ENCODE measurements at regions not wholly inside any gene's neighbourhood (a gene's known extent, or its start where the extent isn't known, plus 50 kb on each side); places are given as distances from the start of the nearest gene placed in this dataset.

DNA sequence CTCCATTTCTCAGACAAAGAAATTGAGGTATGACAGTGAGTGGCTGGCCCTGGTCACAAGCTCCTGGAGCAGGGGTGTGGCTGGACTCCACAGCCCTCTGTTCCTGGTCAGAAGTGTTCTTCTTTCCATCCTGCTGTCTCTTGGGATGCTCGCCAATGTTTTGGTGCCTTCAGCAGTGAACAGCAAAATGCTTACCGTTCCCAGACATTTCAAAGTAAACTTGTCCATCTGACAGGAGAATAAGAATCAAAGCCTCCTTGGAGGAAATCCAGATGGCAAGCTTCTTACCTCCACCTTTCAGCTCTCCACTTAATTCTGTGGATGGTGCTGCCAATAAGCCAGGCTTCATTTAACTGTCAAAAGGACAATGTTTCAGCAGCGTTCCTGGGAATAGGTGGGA is 954.1 kb downstream of the UQCRFS1 start:
- DNase-seq (ENCODE audit: low spot score) (no peak), ATAC-seq (ENCODE audit: insufficient number of reproducible peaks, low FRiP score, low read depth) (no peak)
- H3K4me3 ChIP-seq = no peak overlapping the region
- H3K9me3 ChIP-seq = no peaks in the 10 kb centered on the region
- TF ChIP-seq, protein P1, sequence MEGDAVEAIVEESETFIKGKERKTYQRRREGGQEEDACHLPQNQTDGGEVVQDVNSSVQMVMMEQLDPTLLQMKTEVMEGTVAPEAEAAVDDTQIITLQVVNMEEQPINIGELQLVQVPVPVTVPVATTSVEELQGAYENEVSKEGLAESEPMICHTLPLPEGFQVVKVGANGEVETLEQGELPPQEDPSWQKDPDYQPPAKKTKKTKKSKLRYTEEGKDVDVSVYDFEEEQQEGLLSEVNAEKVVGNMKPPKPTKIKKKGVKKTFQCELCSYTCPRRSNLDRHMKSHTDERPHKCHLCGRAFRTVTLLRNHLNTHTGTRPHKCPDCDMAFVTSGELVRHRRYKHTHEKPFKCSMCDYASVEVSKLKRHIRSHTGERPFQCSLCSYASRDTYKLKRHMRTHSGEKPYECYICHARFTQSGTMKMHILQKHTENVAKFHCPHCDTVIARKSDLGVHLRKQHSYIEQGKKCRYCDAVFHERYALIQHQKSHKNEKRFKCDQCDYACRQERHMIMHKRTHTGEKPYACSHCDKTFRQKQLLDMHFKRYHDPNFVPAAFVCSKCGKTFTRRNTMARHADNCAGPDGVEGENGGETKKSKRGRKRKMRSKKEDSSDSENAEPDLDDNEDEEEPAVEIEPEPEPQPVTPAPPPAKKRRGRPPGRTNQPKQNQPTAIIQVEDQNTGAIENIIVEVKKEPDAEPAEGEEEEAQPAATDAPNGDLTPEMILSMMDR (IDR thresholded peaks at IDR 0.05) = no peak
- no peaks in the 10 kb centered on the region for H3K36me3 ChIP-seq
- H3K4me1 ChIP-seq (ENCODE audit: control insufficient read depth in 1 of 2, low read depth in 2 of 2) = no peaks in the 10 kb centered on the region
- H3K27ac ChIP-seq = no peak overlapping the region
- no peaks in the 10 kb centered on the region for H3K27me3 ChIP-seq (replicated peaks; ENCODE audit: insufficient read depth)

DNA sequence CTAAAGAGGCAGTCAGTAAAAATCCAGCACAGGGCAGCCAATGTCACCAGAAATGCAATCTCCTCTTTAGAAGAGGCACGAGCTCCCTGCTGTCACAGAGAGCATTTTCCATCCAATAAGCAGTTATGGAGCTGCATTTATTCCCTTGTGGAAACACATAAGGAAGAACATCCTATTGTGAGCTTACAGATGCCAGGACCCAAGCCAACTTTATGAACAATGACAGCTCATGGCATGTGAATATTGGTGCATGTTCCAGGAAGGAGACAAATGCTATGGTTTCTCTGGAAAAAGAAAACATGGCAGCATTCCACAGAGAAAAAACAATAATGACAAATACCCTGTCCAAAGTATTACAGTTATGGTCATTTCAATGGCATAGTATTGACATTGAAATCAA is 955.6 kb downstream of the UQCRFS1 start:
- no peaks in the 10 kb centered on the region for H3K27me3 ChIP-seq (replicated peaks; ENCODE audit: insufficient read depth)
- TF ChIP-seq, protein P1 (IDR thresholded peaks at IDR 0.05) = no peak
- ATAC-seq (ENCODE audit: insufficient number of reproducible peaks, low FRiP score, low read depth) (no peak), DNase-seq (ENCODE audit: low spot score) (no peak)
- H3K27ac ChIP-seq = no peak overlapping the region
- H3K4me3 ChIP-seq = no peak overlapping the region
- no peaks in the 10 kb centered on the region for H3K4me1 ChIP-seq (ENCODE audit: control insufficient read depth in 1 of 2, low read depth in 2 of 2)
- no peaks in the 10 kb centered on the region for H3K9me3 ChIP-seq
- H3K36me3 ChIP-seq = no peaks in the 10 kb centered on the region

DNA sequence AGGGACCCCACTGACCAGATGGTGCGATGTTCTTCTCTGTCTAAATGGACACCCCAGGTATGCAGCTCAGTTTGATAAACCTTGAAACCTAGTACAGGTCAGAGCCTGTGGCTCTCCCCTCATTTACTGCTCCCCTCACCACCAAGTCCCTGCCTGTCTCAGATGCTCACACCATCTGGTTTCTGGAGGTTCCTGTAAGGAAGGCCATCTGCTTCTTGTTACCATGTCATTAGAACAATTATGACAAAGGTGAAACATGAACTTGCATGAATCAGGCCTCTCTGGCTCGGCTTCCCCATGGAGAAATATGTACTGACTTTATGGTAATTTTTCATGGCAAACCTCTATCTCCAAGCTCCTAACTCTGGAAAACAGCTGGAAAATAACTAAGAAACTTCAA is 965.7 kb downstream of the UQCRFS1 start:
- DNase-seq (ENCODE audit: low spot score) = no peak
- H3K4me3 ChIP-seq = no peak overlapping the region
- no peak for ATAC-seq (ENCODE audit: insufficient number of reproducible peaks, low FRiP score, low read depth)
- H3K27me3 ChIP-seq (replicated peaks; ENCODE audit: insufficient read depth) = no peaks in the 10 kb centered on the region
- no peaks in the 10 kb centered on the region for H3K9me3 ChIP-seq
- no peak overlapping the region for H3K27ac ChIP-seq
- no peaks in the 10 kb centered on the region for H3K4me1 ChIP-seq (ENCODE audit: control insufficient read depth in 1 of 2, low read depth in 2 of 2)
- no peaks in the 10 kb centered on the region for H3K36me3 ChIP-seq
- TF ChIP-seq, protein P1 (IDR thresholded peaks at IDR 0.05) = no peak

DNA sequence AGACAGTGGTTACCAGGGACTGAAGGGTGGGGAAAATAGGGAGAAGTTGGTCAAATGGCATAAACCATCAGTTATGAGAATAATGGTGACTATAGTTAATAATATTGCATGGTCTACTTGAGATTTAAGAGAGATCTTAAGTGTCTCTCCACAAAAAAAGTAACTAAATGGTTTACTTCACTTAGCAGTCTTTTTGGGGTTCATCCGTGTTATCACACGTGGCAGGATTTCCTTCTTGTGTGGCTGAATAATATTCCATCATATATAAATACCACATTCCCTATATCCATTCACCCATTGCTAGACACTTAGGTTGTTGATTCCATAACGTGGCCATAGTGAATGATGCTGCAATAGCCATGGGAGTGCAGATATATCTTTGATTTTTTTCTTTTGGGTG is 967.0 kb downstream of the UQCRFS1 start:
- no peaks in the 10 kb centered on the region for H3K9me3 ChIP-seq
- no peak for ATAC-seq (ENCODE audit: insufficient number of reproducible peaks, low FRiP score, low read depth)

DNA sequence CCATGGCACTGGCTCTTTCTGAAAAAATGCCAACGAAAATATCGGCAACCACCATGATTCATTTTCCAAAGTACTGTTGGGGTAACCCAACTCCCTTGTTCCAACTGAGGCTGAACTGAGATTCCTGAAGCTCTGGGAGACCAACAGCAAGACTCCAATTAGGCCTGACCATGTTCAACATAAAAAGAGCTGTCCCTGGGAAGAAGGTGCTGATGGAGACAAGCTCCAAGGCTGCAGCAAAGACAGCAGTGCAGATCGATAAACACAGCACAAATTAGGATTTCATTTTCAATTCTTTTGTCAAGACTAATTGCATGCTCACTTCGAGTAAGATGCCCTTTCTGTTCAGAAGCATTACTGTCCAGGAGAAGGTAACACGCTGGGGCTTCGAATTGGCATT is 968.0 kb downstream of the UQCRFS1 start:
- H3K4me1 ChIP-seq (ENCODE audit: control insufficient read depth in 1 of 2, low read depth in 2 of 2) = no peaks in the 10 kb centered on the region
- no peaks in the 10 kb centered on the region for H3K9me3 ChIP-seq
- TF ChIP-seq, protein P1 (IDR thresholded peaks at IDR 0.05) = no peak
- H3K36me3 ChIP-seq = no peaks in the 10 kb centered on the region
- H3K27me3 ChIP-seq (replicated peaks; ENCODE audit: insufficient read depth) = no peaks in the 10 kb centered on the region
- no peak overlapping the region for H3K27ac ChIP-seq
- no peak overlapping the region for H3K4me3 ChIP-seq
- ATAC-seq (ENCODE audit: insufficient number of reproducible peaks, low FRiP score, low read depth) (no peak), DNase-seq (ENCODE audit: low spot score) (no peak)

More for the DNA sequence above, 967.0 kb downstream of the UQCRFS1 start:
- TF ChIP-seq, protein P1 (IDR thresholded peaks at IDR 0.05) = no peak
- no peak for DNase-seq (ENCODE audit: low spot score)
- Histone ChIP-seq H3K36me3 (no peaks in the 10 kb centered on the region), H3K27ac (no peak overlapping the region), H3K27me3 (replicated peaks; ENCODE audit: insufficient read depth) (no peaks in the 10 kb centered on the region), H3K4me3 (no peak overlapping the region), H3K4me1 (ENCODE audit: control insufficient read depth in 1 of 2, low read depth in 2 of 2) (no peaks in the 10 kb centered on the region)
